Mesenchymal stem cell (in vitro differentiated cells and primary cell): ENCODE measurements at regions not wholly inside any gene's neighbourhood (a gene's known extent, or its start where the extent isn't known, plus 50 kb on each side); places are given as distances from the start of the nearest gene placed in this dataset.

Source experiments
- DNase-seq: peaks from one replicate; pipeline ENCODE4 v3.0.0-alpha.2; 2013
- H2AFZ ChIP-seq: one replicate; pipeline ENCODE4 v1.6.1; 2013; ENCODE audit warnings: low read depth, mild to moderate bottlenecking, control low read depth, inconsistent platforms, low read length, moderate library complexity
- H2AK5ac ChIP-seq: 2 replicates; pipeline ENCODE4 v1.6.1; 2013; ENCODE audit warnings: low read length, moderate library complexity, mild to moderate bottlenecking, inconsistent platforms; ENCODE audit not compliant: severe bottlenecking
- H2BK120ac ChIP-seq: one replicate; pipeline ENCODE4 v1.6.1; 2013; ENCODE audit warnings: low read depth, mild to moderate bottlenecking, inconsistent platforms, low read length, moderate library complexity
- H2BK12ac ChIP-seq, 2 experiments: one replicate each; pipeline ENCODE4 v1.6.1; 2013; ENCODE audit warnings: inconsistent platforms in 2 of 2, low read length in 2 of 2, mild to moderate bottlenecking in 2 of 2, moderate library complexity in 2 of 2, control low read depth in 1 of 2
- H2BK15ac ChIP-seq: one replicate; pipeline ENCODE4 v1.6.1; 2013; ENCODE audit warnings: mild to moderate bottlenecking, low read depth, inconsistent platforms; ENCODE audit not compliant: poor library complexity, severe bottlenecking
- H2BK5ac ChIP-seq: 2 replicates; pipeline ENCODE4 v1.6.1; 2013; ENCODE audit warnings: low read depth, mild to moderate bottlenecking, low read length, control low read depth, inconsistent platforms; ENCODE audit not compliant: poor library complexity, severe bottlenecking
- H3K14ac ChIP-seq, 2 experiments: one replicate each; pipeline ENCODE4 v1.6.1; 2013; ENCODE audit warnings: inconsistent platforms in 2 of 2, low read length in 2 of 2, control low read depth in 1 of 2, mild to moderate bottlenecking in 1 of 2, moderate library complexity in 1 of 2
- H3K18ac ChIP-seq, 2 experiments: one replicate each; pipeline ENCODE4 v1.6.1; 2013; ENCODE audit warnings: inconsistent platforms in 2 of 2, low read length in 2 of 2, control low read depth in 1 of 2, low read depth in 1 of 2, mild to moderate bottlenecking in 1 of 2
- H3K23ac ChIP-seq, 2 experiments: one replicate each; pipeline ENCODE4 v1.6.1; 2013; ENCODE audit warnings: inconsistent platforms in 2 of 2, low read length in 2 of 2, mild to moderate bottlenecking in 2 of 2, moderate library complexity in 2 of 2, control low read depth in 1 of 2
- H3K27ac ChIP-seq: 2 replicates; pipeline ENCODE4 v1.5.1; 2013; ENCODE audit warnings: mild to moderate bottlenecking, moderate library complexity, low read length, control low read depth, inconsistent platforms; ENCODE audit not compliant: poor library complexity, severe bottlenecking
- H3K27me3 ChIP-seq, 2 experiments: 2 replicates each; pipeline versions ENCODE4 v1.6.1 to v1.7.0; 2013; ENCODE audit warnings: low read length in 2 of 2, mild to moderate bottlenecking in 2 of 2, moderate library complexity in 2 of 2, control low read depth in 1 of 2, inconsistent platforms in 1 of 2; ENCODE audit not compliant: control insufficient read depth in 1 of 2, insufficient read depth in 1 of 2
- H3K36me3 ChIP-seq, 2 experiments: 2 replicates each; pipeline versions ENCODE4 v1.6.1 to v1.7.0; 2013; ENCODE audit warnings: low read length in 2 of 2, control low read depth in 1 of 2, inconsistent platforms in 1 of 2, low read depth in 1 of 2, mild to moderate bottlenecking in 1 of 2; ENCODE audit not compliant: insufficient read depth in 2 of 2, control insufficient read depth in 1 of 2
- H3K4ac ChIP-seq, 2 experiments: one replicate each; pipeline ENCODE4 v1.6.1; 2013; ENCODE audit warnings: inconsistent platforms in 2 of 2, low read length in 2 of 2, mild to moderate bottlenecking in 2 of 2, moderate library complexity in 2 of 2, control low read depth in 1 of 2, low read depth in 1 of 2
- H3K4me1 ChIP-seq: 2 replicates; pipeline ENCODE4 v1.6.1; 2013; ENCODE audit warnings: low read depth, low read length, control low read depth; ENCODE audit not compliant: control insufficient read depth, insufficient read depth
- H3K4me2 ChIP-seq: 2 replicates; pipeline ENCODE4 v1.6.1; 2013; ENCODE audit warnings: low read length, mild to moderate bottlenecking, inconsistent platforms; ENCODE audit not compliant: poor library complexity, severe bottlenecking
- H3K4me3 ChIP-seq, 2 experiments: 2 replicates each; pipeline versions ENCODE4 v1.5.1 to v1.7.0; 2013; ENCODE audit warnings: low read length in 2 of 2, mild to moderate bottlenecking in 2 of 2, control low read depth in 1 of 2, low read depth in 1 of 2; ENCODE audit not compliant: insufficient read depth in 1 of 2
- H3K79me1 ChIP-seq: replicated peaks from 2 replicates; pipeline ENCODE4 v1.6.1; 2013; ENCODE audit warnings: mild to moderate bottlenecking, control low read depth, low read length, inconsistent platforms; ENCODE audit not compliant: poor library complexity, severe bottlenecking
- H3K9ac ChIP-seq: 2 replicates; pipeline ENCODE4 v1.7.0; 2013; ENCODE audit warnings: mild to moderate bottlenecking, low read length, moderate library complexity
- H3K9me3 ChIP-seq: 2 replicates; pipeline ENCODE4 v1.7.0; 2013; ENCODE audit warnings: mild to moderate bottlenecking, low read length; ENCODE audit not compliant: control insufficient read depth
- H4K8ac ChIP-seq: one replicate; pipeline ENCODE4 v1.6.1; 2013; ENCODE audit warnings: inconsistent platforms, mild to moderate bottlenecking, low read length, moderate library complexity
- H4K91ac ChIP-seq: one replicate; pipeline ENCODE4 v1.6.1; 2013; ENCODE audit warnings: mild to moderate bottlenecking, low read length, inconsistent platforms
- WGBS: methylation state at CpG from one replicate; pipeline ENCODE4 v1.1.7; 2013; ENCODE audit warnings: mixed read lengths; 5-methylcytosine and 5-hydroxymethylcytosine counted together

- no peak overlapping the region for H2BK15ac ChIP-seq
Observed at GRCh38 chr3:177525414-177525813, 328.1 kb upstream of the TBL1XR1 start.

GRCh38 chr3:177525987-177526712, 328.9 kb upstream of the TBL1XR1 start:
- H3K9me3 ChIP-seq: peaks cover 9% of the 10 kb centered on the region
- H3K23ac ChIP-seq: no peak overlapping the region
- no peak overlapping the region for H3K27ac ChIP-seq
- no peak overlapping the region for H2AFZ ChIP-seq
- H3K4me1 ChIP-seq: no peaks in the 10 kb centered on the region
- peak overlapping the region in 1 of 2 experiments; percentile 38 for H2BK12ac ChIP-seq
- no peak overlapping the region for H4K8ac ChIP-seq
- no peak overlapping the region for H2AK5ac ChIP-seq
- no peak overlapping the region for H3K4me3 ChIP-seq
- H2BK5ac ChIP-seq: no peak overlapping the region
- H3K14ac ChIP-seq: no peak overlapping the region
- no peak overlapping the region for H3K9ac ChIP-seq
- H3K36me3 ChIP-seq: no peaks in the 10 kb centered on the region
- H3K27me3 ChIP-seq: no peaks in the 10 kb centered on the region
- H3K4me2 ChIP-seq: no peak overlapping the region
- no peak overlapping the region for H3K4ac ChIP-seq
- DNase-seq: no peak
- no peaks in the 10 kb centered on the region for H3K79me1 ChIP-seq
- no peak overlapping the region for H2BK120ac ChIP-seq
- no peak overlapping the region for H3K18ac ChIP-seq
- WGBS: 85% methylated on average over 8 of the region's 9 CpGs
- no peak overlapping the region for H4K91ac ChIP-seq
- no peak overlapping the region for H2BK15ac ChIP-seq

More at GRCh38 chr3:177525414-177525813, 328.1 kb upstream of the TBL1XR1 start:
- Histone ChIP-seq H3K9ac (no peak overlapping the region), H2AFZ (no peak overlapping the region), H3K27me3 (no peaks in the 10 kb centered on the region), H3K27ac (no peak overlapping the region), H2BK120ac (no peak overlapping the region), H3K4ac (no peak overlapping the region), H3K14ac (no peak overlapping the region), H3K4me3 (no peak overlapping the region), H3K4me1 (no peaks in the 10 kb centered on the region), H4K8ac (no peak overlapping the region), H3K36me3 (no peaks in the 10 kb centered on the region), H3K23ac (no peak overlapping the region), H3K4me2 (no peak overlapping the region), H3K18ac (no peak overlapping the region), H2BK12ac (no peak overlapping the region), H3K79me1 (no peaks in the 10 kb centered on the region), H3K9me3 (peaks cover 9% of the 10 kb centered on the region), H2AK5ac (no peak overlapping the region), H2BK5ac (no peak overlapping the region), H4K91ac (no peak overlapping the region)
- WGBS: 100% methylated on average over 1 of the region's 1 CpG
- DNase-seq: no peak

GRCh38 chr3:177527182-177527581, 329.9 kb upstream of the TBL1XR1 start:
- no peak overlapping the region for H2AK5ac ChIP-seq
- H3K9ac ChIP-seq: no peak overlapping the region
- H2BK5ac ChIP-seq: no peak overlapping the region
- no peak for DNase-seq
- H3K4me3 ChIP-seq: no peak overlapping the region
- H2BK15ac ChIP-seq: peak overlapping the region; percentile 58
- no peak overlapping the region for H3K27ac ChIP-seq
- peak overlapping the region in 1 of 2 experiments; percentile 58 for H3K18ac ChIP-seq
- no peaks in the 10 kb centered on the region for H3K36me3 ChIP-seq
- H2BK120ac ChIP-seq: peak overlapping the region; percentile 40
- 74% methylated on average over 7 of the region's 7 CpGs for WGBS
- no peak overlapping the region for H3K23ac ChIP-seq
- no peak overlapping the region for H3K4ac ChIP-seq
- no peak overlapping the region for H2AFZ ChIP-seq
- H4K91ac ChIP-seq: no peak overlapping the region
- H3K14ac ChIP-seq: peak overlapping the region in 1 of 2 experiments; percentile 39
- no peaks in the 10 kb centered on the region for H3K27me3 ChIP-seq
- H3K9me3 ChIP-seq: peaks cover 9% of the 10 kb centered on the region
- H3K4me2 ChIP-seq: no peak overlapping the region
- H2BK12ac ChIP-seq: peak overlapping the region in 1 of 2 experiments; percentile 57
- no peaks in the 10 kb centered on the region for H3K4me1 ChIP-seq
- H4K8ac ChIP-seq: no peak overlapping the region
- no peaks in the 10 kb centered on the region for H3K79me1 ChIP-seq

- H4K91ac ChIP-seq: no peak overlapping the region
- H3K27me3 ChIP-seq: no peaks in the 10 kb centered on the region
- no peak overlapping the region for H2AK5ac ChIP-seq
- DNase-seq: no peak
- H2BK5ac ChIP-seq: no peak overlapping the region
- H3K27ac ChIP-seq: no peak overlapping the region
- no peak overlapping the region for H2BK120ac ChIP-seq
- H3K9ac ChIP-seq: no peak overlapping the region
- no peak overlapping the region for H2AFZ ChIP-seq
- no peaks in the 10 kb centered on the region for H3K4me1 ChIP-seq
- no peak overlapping the region for H2BK15ac ChIP-seq
- H3K9me3 ChIP-seq: peaks cover 9% of the 10 kb centered on the region
- no peaks in the 10 kb centered on the region for H3K36me3 ChIP-seq
- H3K14ac ChIP-seq: no peak overlapping the region
- H3K4me2 ChIP-seq: no peak overlapping the region
- no peak overlapping the region for H3K23ac ChIP-seq
- no peak overlapping the region for H3K18ac ChIP-seq
- no peaks in the 10 kb centered on the region for H3K79me1 ChIP-seq
- H3K4ac ChIP-seq: no peak overlapping the region
- H4K8ac ChIP-seq: no peak overlapping the region
- H3K4me3 ChIP-seq: no peak overlapping the region
- WGBS: 84% methylated on average over 1 of the region's 2 CpGs
- H2BK12ac ChIP-seq: no peak overlapping the region
Observed at GRCh38 chr3:177528306-177529070, 331.2 kb upstream of the TBL1XR1 start.
